Choroid plexus epithelial cell (primary cell): ENCODE measurements at regions not wholly inside any gene's neighbourhood (a gene's known extent, or its start where the extent isn't known, plus 50 kb on each side); places are given as distances from the start of the nearest gene placed in this dataset.

Source experiments
- DNase-seq: peaks from one replicate; pipeline ENCODE4 v3.0.0-alpha.2; 2010; ENCODE audit warnings: low read depth
- H3K4me3 ChIP-seq: 2 replicates; pipeline ENCODE4 v1.5.1; 2011; ENCODE audit warnings: low read depth, mild to moderate bottlenecking, control low read depth, low read length, moderate library complexity
- CTCF ChIP-seq: conservative IDR thresholded peaks from 2 replicates; pipeline ENCODE4 v1.5.1; 2011; ENCODE audit warnings: low read depth, mild to moderate bottlenecking, control low read depth, inconsistent platforms, low read length, moderate library complexity

GRCh38 chr14:38311655-38312054 is 55.8 kb upstream of the CLEC14A start:
- DNase-seq = peak; percentile 19
- H3K4me3 ChIP-seq = no peak overlapping the region
- no peak for TF ChIP-seq CTCF

- DNase-seq = no peak
- H3K4me3 ChIP-seq = no peak overlapping the region
- TF ChIP-seq CTCF = no peak
These were observed 54.6 kb upstream of the CLEC14A start for GRCh38 chr14:38310420-38310995.

GRCh38 chr14:38309522-38310277 is 53.8 kb upstream of the CLEC14A start:
- peak; percentile 13 for DNase-seq
- H3K4me3 ChIP-seq = no peak overlapping the region
- no peak for TF ChIP-seq CTCF
